HepG2 (cell line): ENCODE measurements at regions not wholly inside any gene's neighbourhood (a gene's known extent, or its start where the extent isn't known, plus 50 kb on each side); places are given as distances from the start of the nearest gene placed in this dataset.

Experiments used
- ATAC-seq: fragments of 200-7000 bp; cut with Tn5 transposase; 3 replicates; pipeline ENCODE4 v1.9.1; 2020; ENCODE audit warnings: mild to moderate bottlenecking, moderate library complexity
- BruUV-seq: library from RNA; stranded (reverse); fragments of 400-500 nt; replicated peaks from 2 replicates; lab custom pipeline; 2021; lab: Mats Ljungman, UMichigan
- CTCF ChIA-PET: fragments of 300-600 bp; formaldehyde crosslinking; extraction: SDS; loops from one replicate; lab custom pipeline; 2021; ENCODE audit warnings: low total read pairs, inconsistent platforms, low intra/inter-chr PET ratio; lab: Yijun Ruan, JAX
- POLR2A ChIA-PET: fragments of 350-600 bp; sonication (Branson Sonifier 250); formaldehyde crosslinking; loops from one replicate; lab custom pipeline; 2020; ENCODE audit warnings: antibody characterized with exemption, inconsistent platforms; lab: Yijun Ruan, JAX
- DNase-seq: peaks from one replicate; pipeline ENCODE4 v3.0.0-alpha.2; 2015; ENCODE audit warnings: low spot score
- FAIRE-seq: peaks from 3 replicates; lab custom pipeline; 2011; peaks lifted over from hg19 to GRCh38; lab: Jason Lieb, UNC
- H2AFZ ChIP-seq: one replicate; pipeline ENCODE4 v1.6.1; 2011; ENCODE audit warnings: low read length, inconsistent platforms
- H3K27ac ChIP-seq: fragments of 300-600 bp; 3 replicates; pipeline ENCODE4 v1.8.0; 2011; ENCODE audit warnings: mixed run types, mild to moderate bottlenecking, mixed read lengths, low read length, inconsistent platforms; ENCODE audit not compliant: insufficient read depth; ENCODE audit errors: extremely low read length
- H3K27me3 ChIP-seq, 2 experiments: fragments of 200-600 bp in 1 of 2; 2 replicates in 1 of 2; 3 replicates in 1 of 2; pipeline versions ENCODE4 v1.6.0 to v1.8.0; 2011; ENCODE audit warnings: low read length in 2 of 2, mild to moderate bottlenecking in 2 of 2, moderate library complexity in 2 of 2, inconsistent platforms in 1 of 2; ENCODE audit not compliant: insufficient read depth in 2 of 2, control insufficient read depth in 1 of 2
- H3K36me3 ChIP-seq, 2 experiments: fragments of 200-600 bp in 1 of 2; replicated peaks in 1 of 2; 2 replicates in 1 of 2; 3 replicates in 1 of 2; pipeline versions ENCODE4 v1.5.1 to v1.8.0; 2011; ENCODE audit warnings: low read length in 2 of 2, inconsistent platforms in 1 of 2; ENCODE audit not compliant: insufficient read depth in 2 of 2, control insufficient read depth in 1 of 2
- H3K4me1 ChIP-seq: 2 replicates; pipeline ENCODE4 v1.5.1; 2012; ENCODE audit warnings: low read length, inconsistent platforms; ENCODE audit not compliant: insufficient read depth
- H3K4me2 ChIP-seq: 2 replicates; pipeline ENCODE4 v1.6.0; 2011; ENCODE audit warnings: low read depth, low read length, inconsistent platforms
- H3K4me3 ChIP-seq, 3 experiments: fragments of 200-600 bp in 1 of 3; sonication (generic), shearing (Covaris generic) in 1 of 3; replicated peaks in 1 of 3; 2 replicates each; pipeline ENCODE4 v1.5.1; 2011 to 2016; ENCODE audit warnings: low read length in 3 of 3, inconsistent platforms in 2 of 3, low read depth in 2 of 3, mild to moderate bottlenecking in 2 of 3, control low read depth in 1 of 3, mixed read lengths in 1 of 3; ENCODE audit not compliant: insufficient read depth in 1 of 3
- H3K79me2 ChIP-seq: one replicate; pipeline ENCODE4 v1.6.1; 2011; ENCODE audit warnings: low read length, inconsistent platforms; ENCODE audit not compliant: insufficient read depth
- H3K9ac ChIP-seq: 2 replicates; pipeline ENCODE4 v1.6.0; 2011; ENCODE audit warnings: mild to moderate bottlenecking, low read depth, low read length, inconsistent platforms; ENCODE audit not compliant: insufficient read depth
- H3K9me3 ChIP-seq: 2 replicates; pipeline ENCODE4 v1.5.1; 2012; ENCODE audit warnings: mild to moderate bottlenecking, low read length
- H4K20me1 ChIP-seq: 2 replicates; pipeline ENCODE4 v1.6.0; 2011; ENCODE audit warnings: inconsistent platforms, mild to moderate bottlenecking, low read length, moderate library complexity; ENCODE audit not compliant: insufficient read depth
- EHMT2 ChIP-seq: fragments of 200-600 bp; sonication (generic); IDR thresholded peaks from 2 replicates; pipeline ENCODE4 v1.7.0; 2017; ENCODE audit warnings: antibody characterized with exemption, low read depth, low read length, borderline replicate concordance
- IKZF1 ChIP-seq: fragments of 450-650 bp; IDR thresholded peaks from 2 replicates; pipeline ENCODE4 v1.7.1; 2016
- MAFG ChIP-seq: sonication (generic); formaldehyde crosslinking; IDR thresholded peaks from 2 replicates; pipeline ENCODE4 v1.5.1; 2020; ENCODE audit warnings: mild to moderate bottlenecking, missing genetic modification reagents
- NFKBIZ ChIP-seq: IDR thresholded peaks from 2 replicates; pipeline ENCODE4 v1.6.1; 2018; ENCODE audit warnings: missing genetic modification reagents, missing compliant biosample characterization
- RXRB ChIP-seq: IDR thresholded peaks from 2 replicates; pipeline ENCODE4 v1.6.1; 2016; ENCODE audit warnings: borderline replicate concordance, missing genetic modification reagents, missing compliant biosample characterization
- ZFP82 ChIP-seq: sonication (generic); formaldehyde crosslinking; IDR thresholded peaks from 2 replicates; pipeline ENCODE4 v1.5.1; 2020; ENCODE audit warnings: mild to moderate bottlenecking, missing genetic modification reagents, borderline replicate concordance
- ZNF383 ChIP-seq: sonication (generic); formaldehyde crosslinking; IDR thresholded peaks from 2 replicates; pipeline ENCODE4 v1.4.0; 2020; ENCODE audit warnings: missing genetic modification reagents, mild to moderate bottlenecking, borderline replicate concordance
- ZNF543 ChIP-seq: sonication (generic); formaldehyde crosslinking; IDR thresholded peaks from 2 replicates; pipeline ENCODE4 v1.4.0; 2020; ENCODE audit warnings: mild to moderate bottlenecking, missing genetic modification reagents
- ZNF605 ChIP-seq: sonication (generic); formaldehyde crosslinking; IDR thresholded peaks from 2 replicates; pipeline ENCODE4 v1.8.0; 2022; ENCODE audit warnings: mild to moderate bottlenecking, missing genetic modification reagents
- WGBS: methylation state at CpG from one replicate; pipeline ENCODE4 v1.1.6; 2017; ENCODE audit warnings: low lambda C conversion rate; 5-methylcytosine and 5-hydroxymethylcytosine counted together
- in situ Hi-C: cut with HindIII; loops from 2 replicates; pipeline ENCODE4 v1.10.0; 2017; ENCODE audit warnings: low pct_unique_long_range_greater_than_20kb; ENCODE audit not compliant: extremely low pct_ligation_motif_present
- intact Hi-C: fragments of 100-400 bp; cut with micrococcal nuclease; formaldehyde crosslinking; loops from one replicate; pipeline ENCODE4 v1.10.0; 2022; ENCODE audit not compliant: unreplicated experiment
- TF ChIP-seq, protein P1 (sequence below): sonication (generic); formaldehyde crosslinking; IDR thresholded peaks from 2 replicates; pipeline ENCODE4; 2020; ENCODE audit warnings: missing genetic modification reagents, mild to moderate bottlenecking, borderline replicate concordance
- TF ChIP-seq, protein P2 (sequence below): sonication (generic); formaldehyde crosslinking; IDR thresholded peaks from 2 replicates; pipeline ENCODE4 v1.5.0; 2020; ENCODE audit warnings: missing genetic modification reagents
- TF ChIP-seq, protein P3 (sequence below): sonication (generic); formaldehyde crosslinking; IDR thresholded peaks from 2 replicates; pipeline ENCODE4 v1.4.0; 2020; ENCODE audit warnings: missing genetic modification reagents, borderline replicate concordance

DNA sequence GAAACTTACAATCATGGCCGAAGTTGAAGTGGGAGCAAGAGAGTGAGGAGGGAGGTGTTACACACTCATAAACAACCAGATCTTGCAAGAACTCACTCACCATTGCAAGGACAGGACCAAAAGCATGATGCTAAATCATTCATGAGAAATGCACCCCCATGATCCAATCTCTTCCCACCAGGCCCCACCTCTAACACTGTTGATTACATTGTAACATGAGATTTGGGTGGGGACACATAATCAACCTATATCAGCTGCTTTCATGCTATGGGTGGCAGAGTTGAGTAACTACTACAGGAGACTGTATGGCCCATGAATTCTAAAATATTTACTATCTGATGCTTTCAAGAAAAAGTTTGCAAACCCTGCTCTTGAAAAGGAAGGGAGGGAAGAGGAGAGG lies 155.1 kb downstream of the DEFB131A start:
- no peaks in the 10 kb centered on the region for H3K36me3 ChIP-seq
- no peak for DNase-seq
- H3K79me2 ChIP-seq = no peaks in the 10 kb centered on the region
- no peaks in the 10 kb centered on the region for H3K9me3 ChIP-seq
- FAIRE-seq = no peak
- no peak overlapping the region for H3K4me3 ChIP-seq
- H2AFZ ChIP-seq = no peak overlapping the region
- no peak overlapping the region for H3K4me2 ChIP-seq
- H3K4me1 ChIP-seq = no peaks in the 10 kb centered on the region
- TF ChIP-seq, protein P1, sequence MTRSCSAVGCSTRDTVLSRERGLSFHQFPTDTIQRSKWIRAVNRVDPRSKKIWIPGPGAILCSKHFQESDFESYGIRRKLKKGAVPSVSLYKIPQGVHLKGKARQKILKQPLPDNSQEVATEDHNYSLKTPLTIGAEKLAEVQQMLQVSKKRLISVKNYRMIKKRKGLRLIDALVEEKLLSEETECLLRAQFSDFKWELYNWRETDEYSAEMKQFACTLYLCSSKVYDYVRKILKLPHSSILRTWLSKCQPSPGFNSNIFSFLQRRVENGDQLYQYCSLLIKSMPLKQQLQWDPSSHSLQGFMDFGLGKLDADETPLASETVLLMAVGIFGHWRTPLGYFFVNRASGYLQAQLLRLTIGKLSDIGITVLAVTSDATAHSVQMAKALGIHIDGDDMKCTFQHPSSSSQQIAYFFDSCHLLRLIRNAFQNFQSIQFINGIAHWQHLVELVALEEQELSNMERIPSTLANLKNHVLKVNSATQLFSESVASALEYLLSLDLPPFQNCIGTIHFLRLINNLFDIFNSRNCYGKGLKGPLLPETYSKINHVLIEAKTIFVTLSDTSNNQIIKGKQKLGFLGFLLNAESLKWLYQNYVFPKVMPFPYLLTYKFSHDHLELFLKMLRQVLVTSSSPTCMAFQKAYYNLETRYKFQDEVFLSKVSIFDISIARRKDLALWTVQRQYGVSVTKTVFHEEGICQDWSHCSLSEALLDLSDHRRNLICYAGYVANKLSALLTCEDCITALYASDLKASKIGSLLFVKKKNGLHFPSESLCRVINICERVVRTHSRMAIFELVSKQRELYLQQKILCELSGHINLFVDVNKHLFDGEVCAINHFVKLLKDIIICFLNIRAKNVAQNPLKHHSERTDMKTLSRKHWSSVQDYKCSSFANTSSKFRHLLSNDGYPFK (CRISPR knock-in tag) = no peak
- TF ChIP-seq NFKBIZ (CRISPR knock-in tag) (no peak), ZFP82 (CRISPR knock-in tag) (no peak), ZNF543 (CRISPR knock-in tag) (no peak), ZNF383 (CRISPR knock-in tag) (no peak), ZNF605 (CRISPR knock-in tag) (no peak), MAFG (CRISPR knock-in tag) (no peak), EHMT2 (no peak), RXRB (no peak), IKZF1 (no peak)
- TF ChIP-seq, protein P2, sequence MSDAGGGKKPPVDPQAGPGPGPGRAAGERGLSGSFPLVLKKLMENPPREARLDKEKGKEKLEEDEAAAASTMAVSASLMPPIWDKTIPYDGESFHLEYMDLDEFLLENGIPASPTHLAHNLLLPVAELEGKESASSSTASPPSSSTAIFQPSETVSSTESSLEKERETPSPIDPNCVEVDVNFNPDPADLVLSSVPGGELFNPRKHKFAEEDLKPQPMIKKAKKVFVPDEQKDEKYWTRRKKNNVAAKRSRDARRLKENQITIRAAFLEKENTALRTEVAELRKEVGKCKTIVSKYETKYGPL (CRISPR knock-in tag) = no peak
- TF ChIP-seq, protein P3, sequence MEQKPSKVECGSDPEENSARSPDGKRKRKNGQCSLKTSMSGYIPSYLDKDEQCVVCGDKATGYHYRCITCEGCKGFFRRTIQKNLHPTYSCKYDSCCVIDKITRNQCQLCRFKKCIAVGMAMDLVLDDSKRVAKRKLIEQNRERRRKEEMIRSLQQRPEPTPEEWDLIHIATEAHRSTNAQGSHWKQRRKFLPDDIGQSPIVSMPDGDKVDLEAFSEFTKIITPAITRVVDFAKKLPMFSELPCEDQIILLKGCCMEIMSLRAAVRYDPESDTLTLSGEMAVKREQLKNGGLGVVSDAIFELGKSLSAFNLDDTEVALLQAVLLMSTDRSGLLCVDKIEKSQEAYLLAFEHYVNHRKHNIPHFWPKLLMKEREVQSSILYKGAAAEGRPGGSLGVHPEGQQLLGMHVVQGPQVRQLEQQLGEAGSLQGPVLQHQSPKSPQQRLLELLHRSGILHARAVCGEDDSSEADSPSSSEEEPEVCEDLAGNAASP (CRISPR knock-in tag) = no peak
- TF ChIP-seq, all 625 proteins: peak for 0
- in situ Hi-C loops = no loop called here
- ATAC-seq = no peak
- BruUV-seq = no TSS peak
- CTCF ChIA-PET = no interaction called here
- no peak overlapping the region for H3K9ac ChIP-seq
- 44% methylated on average over 1 of the region's 1 CpG for WGBS
- H4K20me1 ChIP-seq = no peaks in the 10 kb centered on the region
- POLR2A ChIA-PET = no interaction called here
- H3K27ac ChIP-seq = no peak overlapping the region
- intact Hi-C loops = no loop called here
- peaks cover 0 to 4% of the 10 kb centered on the region in 2 experiments; a peak in 1 of 5 replicates for H3K27me3 ChIP-seq
